Heart right ventricle (tissue), 16 donors: ENCODE measurements at regions not wholly inside any gene's neighbourhood (a gene's known extent, or its start where the extent isn't known, plus 50 kb on each side); places are given as distances from the start of the nearest gene placed in this dataset.
"Not testable (repeated sequence)": the region's sequence is repeated elsewhere in the genome, so short reads cannot be mapped to it uniquely, and the experiment has no call there.

Source experiments
- ATAC-seq, 8 donors: fragments of 200-7000 bp; cut with Tn5 transposase; one replicate each; pipeline ENCODE4 v1.9.1; 2020; ENCODE audit warnings: mild to moderate bottlenecking in 8 of 8, moderate library complexity in 8 of 8, moderate number of reproducible peaks in 1 of 8
- DNase-seq, 2 donors: peaks; one replicate each; pipeline ENCODE4 v3.0.0-alpha.2; 2020
- H3K27ac ChIP-seq, 10 donors: fragments of 200-600 bp; sonication (generic) in 2 of 10; one replicate each; pipeline versions ENCODE4 v1.5.0 to v1.8.0; 2020 to 2022; ENCODE audit warnings: mild to moderate bottlenecking in 3 of 10
- H3K27me3 ChIP-seq, 7 donors: fragments of 200-600 bp; one replicate each; pipeline ENCODE4 v1.8.0; 2021 to 2022; ENCODE audit warnings: mild to moderate bottlenecking in 2 of 7
- H3K36me3 ChIP-seq, 9 donors: fragments of 200-600 bp; sonication (generic) in 1 of 9; one replicate each; pipeline versions ENCODE4 v1.5.0 to v1.8.0; 2020 to 2022; ENCODE audit warnings: mild to moderate bottlenecking in 2 of 9
- H3K4me1 ChIP-seq, 9 donors: fragments of 200-600 bp; sonication (generic) in 1 of 9; one replicate each; pipeline versions ENCODE4 v1.5.0 to v1.8.0; 2020 to 2022; ENCODE audit warnings: mild to moderate bottlenecking in 4 of 9
- H3K4me3 ChIP-seq, 10 donors: fragments of 200-600 bp; sonication (generic) in 2 of 10; one replicate each; pipeline versions ENCODE4 v1.5.0 to v1.8.0; 2020 to 2022; ENCODE audit warnings: mild to moderate bottlenecking in 7 of 10, moderate library complexity in 2 of 10
- H3K9me3 ChIP-seq, 11 donors: fragments of 200-600 bp in 10 of 11; sonication (generic) in 2 of 11; one replicate each; pipeline versions ENCODE4 v1.5.0 to v1.8.0; 2013 to 2022; ENCODE audit warnings: mild to moderate bottlenecking in 2 of 11, control low read depth in 1 of 11, moderate library complexity in 1 of 11
- CTCF ChIP-seq, 9 donors: fragments of 200-600 bp; sonication (generic) in 2 of 9; IDR thresholded peaks; one replicate each; pipeline versions ENCODE4 v1.5.0 to v1.8.0; 2021 to 2022; ENCODE audit warnings: antibody characterized with exemption in 9 of 9, mild to moderate bottlenecking in 5 of 9, moderate library complexity in 1 of 9
- WGBS, 2 donors: extraction: QIAGEN DNeasy Blood & Tissue Kit; methylation state at CpG; one replicate each; pipeline ENCODE4 v1.1.7; 2013; ENCODE audit warnings: inconsistent platforms in 1 of 2; 5-methylcytosine and 5-hydroxymethylcytosine counted together
- intact Hi-C, 10 donors: fragments of 100-400 bp; cut with DNase I; formaldehyde crosslinking; loops; one replicate each; pipeline versions ENCODE4 v1.11.1 to v1.14.2; 2022
- donor health status: Arrhythmogenic right ventricular cardiomyopathy.
- donor health status: ischemic (EF 13 %, LVEDD 7.1; RV severe dilation, severe dysfunction).
- donor health status: healthy with polysubstance abuse.
- donor health status: DM: no; HTN: yes; CAD: no.
- donor health status: DM: no; HTN: no; CAD: no.
- donor health status: ischemic (EF 25% LVEDD 6.9; RV normal size, moderate dysfunction).
- donor health status: ischemic (EF 25% LVEDD 5.7; RV mildly dilated, moderate dysfunction).
- donor health status: healthy.
- donor health status: DM: yes; HTN: yes; CAD: no.
- donor health status: Ischemic cardiomyopathy.
- donor health status: ischemic (EF 35%, LVEDD 5.7; RV mildly dilated, moderate dysfunction).
- donor health status: nonischemic (EF 11% LVEDD 7.7; RV severe dilation, severe dysfunction).
- donor health status: DM: yes; HTN: yes; CAD: no.
- donor health status: PGD.
- donor health status: ischemic (EF 29% LVEDD 5.4; RV normal size, mild dysfunction).
- donor health status: nonischemic (EF 23%, LVEDD 6.1; RV moderate dilation, normal function).

- Histone ChIP-seq H3K27me3 (no peaks in the 10 kb centered on the region), H3K9me3 (peaks cover 0 to 12% (median 0%) of the 10 kb centered on the region in 11 donors), H3K27ac (no peak overlapping the region), H3K4me3 (no peak overlapping the region), H3K4me1 (no peaks in the 10 kb centered on the region), H3K36me3 (no peaks in the 10 kb centered on the region)
- TF ChIP-seq CTCF (IDR thresholded peaks at IDR 0.05): no peak
- intact Hi-C loops: no loop called here
- DNase-seq (no peak), ATAC-seq (no peak)
- 16 to 20% methylated on average over 1 of the region's 1 CpG for WGBS, 2 donors
Measured at GRCh38 chr1:194866153-194866552, 1679.7 kb upstream of the B3GALT2 start.

- 73 to 81% methylated on average over 4 of the region's 4 CpGs for WGBS, 2 donors
- ATAC-seq (no peak), DNase-seq (no peak)
- no peak for TF ChIP-seq CTCF (IDR thresholded peaks at IDR 0.05)
- Histone ChIP-seq H3K27me3 (no peaks in the 10 kb centered on the region), H3K27ac (no peak overlapping the region), H3K4me3 (no peak overlapping the region), H3K4me1 (no peaks in the 10 kb centered on the region), H3K36me3 (no peaks in the 10 kb centered on the region), H3K9me3 (peaks cover 0 to 12% (median 0%) of the 10 kb centered on the region in 11 donors)
- intact Hi-C loops: no loop called here
Measured at GRCh38 chr1:194865383-194865782, 1679.0 kb upstream of the B3GALT2 start.

- Histone ChIP-seq H3K4me1 (no peaks in the 10 kb centered on the region), H3K9me3 (peaks cover 0 to 13% (median 0%) of the 10 kb centered on the region in 11 donors), H3K4me3 (no peak overlapping the region), H3K27me3 (no peaks in the 10 kb centered on the region), H3K36me3 (no peaks in the 10 kb centered on the region), H3K27ac (no peak overlapping the region)
- DNase-seq: no peak
- TF ChIP-seq CTCF (IDR thresholded peaks at IDR 0.05): no peak
- ATAC-seq: no peak
- intact Hi-C loops: no loop called here
Measured at GRCh38 chr1:194862129-194862528, 1675.7 kb upstream of the B3GALT2 start.

GRCh38 chr1:194860248-194861201 is 1674.1 kb upstream of the B3GALT2 start:
- Histone ChIP-seq H3K4me3 (no peak overlapping the region), H3K27me3 (no peaks in the 10 kb centered on the region), H3K9me3 (peaks cover 0 to 13% (median 0%) of the 10 kb centered on the region in 11 donors), H3K36me3 (no peaks in the 10 kb centered on the region), H3K4me1 (no peaks in the 10 kb centered on the region), H3K27ac (no peak overlapping the region)
- ATAC-seq (no peak), DNase-seq (no peak)
- intact Hi-C loops: no loop called here
- TF ChIP-seq CTCF (IDR thresholded peaks at IDR 0.05): no peak
- 87 to 92% methylated on average over 10 of the region's 10 CpGs for WGBS, 2 donors

GRCh38 chr1:194859481-194860154 is 1673.2 kb upstream of the B3GALT2 start:
- H3K4me1 ChIP-seq, ATAC-seq, intact Hi-C loops, H3K4me3 ChIP-seq, H3K36me3 ChIP-seq, H3K27ac ChIP-seq, H3K27me3 ChIP-seq, DNase-seq: not testable (repeated sequence)
- H3K9me3 ChIP-seq: peaks cover 0 to 13% (median 0%) of the 10 kb centered on the region in 11 donors
- 87% methylated on average over 17 of the region's 17 CpGs for WGBS, 2 donors

- H3K27me3 ChIP-seq, intact Hi-C loops, H3K4me3 ChIP-seq, DNase-seq, H3K27ac ChIP-seq, H3K4me1 ChIP-seq, H3K36me3 ChIP-seq, ATAC-seq: not testable (repeated sequence)
- 95 to 98% methylated on average over 38 to 39 of the region's 39 CpGs for WGBS, 2 donors
- H3K9me3 ChIP-seq: peaks cover 0 to 13% (median 0%) of the 10 kb centered on the region in 11 donors
Measured at GRCh38 chr1:194858811-194859480, 1672.5 kb upstream of the B3GALT2 start.
